Ureter (tissue), 1 donor: ENCODE measurements at regions not wholly inside any gene's neighbourhood (a gene's known extent, or its start where the extent isn't known, plus 50 kb on each side); places are given as distances from the start of the nearest gene placed in this dataset.
"Not testable (repeated sequence)": the region's sequence is repeated elsewhere in the genome, so short reads cannot be mapped to it uniquely, and the experiment has no call there.

Source experiments
- DNase-seq: peaks from one replicate; pipeline ENCODE4 v3.0.0-alpha.2; 2020; ENCODE audit warnings: low spot score
- donor health status: DM: yes; HTN: yes; CAD: no.

- DNase-seq = no peak
Observed at GRCh38 chr9:135404451-135405144, 75.0 kb upstream of the PPP1R26 start.

- not testable (repeated sequence) for DNase-seq
Observed at GRCh38 chr9:135405145-135405464, 74.5 kb upstream of the PPP1R26 start.

GRCh38 chr9:135408476-135409254, 70.9 kb upstream of the PPP1R26 start:
- no peak for DNase-seq

- no peak for DNase-seq
Observed at GRCh38 chr9:135409286-135410200, 70.0 kb upstream of the PPP1R26 start.

GRCh38 chr9:135410421-135410820, 69.2 kb upstream of the PPP1R26 start:
- DNase-seq = no peak

- no peak for DNase-seq
Observed at GRCh38 chr9:135410831-135411473, 68.6 kb upstream of the PPP1R26 start.

GRCh38 chr9:135411605-135412004, 68.0 kb upstream of the PPP1R26 start:
- DNase-seq = not testable (repeated sequence)

GRCh38 chr9:135412315-135413085, 67.1 kb upstream of the PPP1R26 start:
- peak; percentile 62 for DNase-seq

GRCh38 chr9:135413086-135413375, 66.6 kb upstream of the PPP1R26 start:
- DNase-seq = no peak

GRCh38 chr9:135413461-135413860, 66.1 kb upstream of the PPP1R26 start:
- no peak for DNase-seq

- DNase-seq = no peak
Observed at GRCh38 chr9:135414293-135414692, 65.3 kb upstream of the PPP1R26 start.

- no peak for DNase-seq
Observed at GRCh38 chr9:135415586-135415985, 64.0 kb upstream of the PPP1R26 start.

GRCh38 chr9:135416664-135417290, 62.8 kb upstream of the PPP1R26 start:
- no peak for DNase-seq

- DNase-seq = no peak
Observed at GRCh38 chr9:135418161-135418560, 61.4 kb upstream of the PPP1R26 start.

GRCh38 chr9:135419106-135419505, 60.5 kb upstream of the PPP1R26 start:
- DNase-seq = no peak

GRCh38 chr9:135422341-135422944, 57.1 kb upstream of the PPP1R26 start:
- no peak for DNase-seq

GRCh38 chr9:135423725-135424124, 55.9 kb upstream of the PPP1R26 start:
- DNase-seq = no peak
